Stimulated activated CD8-positive, alpha-beta memory T cell treated with anti-CD3 and anti-CD28 coated beads, Interleukin-15, amount 100 ng/mL, for 1 hour (primary cell): ENCODE measurements at regions not wholly inside any gene's neighbourhood (a gene's known extent, or its start where the extent isn't known, plus 50 kb on each side); places are given as distances from the start of the nearest gene placed in this dataset.
A peak's percentile ranks its signal among the peaks of the same experiment; 100 is the strongest.
"Not testable (repeated sequence)": the region's sequence is repeated elsewhere in the genome, so short reads cannot be mapped to it uniquely, and the experiment has no call there.

Experiments
- DNase-seq: peaks from one replicate; pipeline ENCODE4 v3.0.0-alpha.2; 2020; ENCODE audit warnings: low read depth

- DNase-seq = no peak
These were observed 50.8 kb upstream of the ECHDC3 start for GRCh38 chr10:11691319-11691755.

GRCh38 chr10:11689945-11690736 is 52.0 kb upstream of the ECHDC3 start:
- DNase-seq = no peak

- DNase-seq = not testable (repeated sequence)
These were observed 53.8 kb upstream of the ECHDC3 start for GRCh38 chr10:11688448-11688795.

GRCh38 chr10:11687779-11688447 is 54.3 kb upstream of the ECHDC3 start:
- no peak for DNase-seq

GRCh38 chr10:11687357-11687771 is 54.8 kb upstream of the ECHDC3 start:
- no peak for DNase-seq

- DNase-seq = no peak
These were observed 56.4 kb upstream of the ECHDC3 start for GRCh38 chr10:11685787-11686218.

- DNase-seq = peak; percentile 31
These were observed 57.2 kb upstream of the ECHDC3 start for GRCh38 chr10:11684717-11685645.

GRCh38 chr10:11684341-11684716 is 57.9 kb upstream of the ECHDC3 start:
- DNase-seq = not testable (repeated sequence)

- no peak for DNase-seq
These were observed 58.5 kb upstream of the ECHDC3 start for GRCh38 chr10:11683529-11684320.

- DNase-seq = no peak
These were observed 59.3 kb upstream of the ECHDC3 start for GRCh38 chr10:11682851-11683250.

- no peak for DNase-seq
These were observed 59.9 kb upstream of the ECHDC3 start for GRCh38 chr10:11682267-11682683.

- no peak for DNase-seq
These were observed 61.7 kb upstream of the ECHDC3 start for GRCh38 chr10:11680496-11680895.

- no peak for DNase-seq
These were observed 62.2 kb upstream of the ECHDC3 start for GRCh38 chr10:11679946-11680345.

GRCh38 chr10:11678074-11678793 is 63.9 kb upstream of the ECHDC3 start:
- DNase-seq = no peak

GRCh38 chr10:11677480-11677879 is 64.7 kb upstream of the ECHDC3 start:
- DNase-seq = no peak

- DNase-seq = no peak
These were observed 62.2 kb upstream of the USP6NL start for GRCh38 chr10:11673346-11674280.

GRCh38 chr10:11672836-11673235 is 61.4 kb upstream of the USP6NL start:
- no peak for DNase-seq

- no peak for DNase-seq
These were observed 58.9 kb upstream of the USP6NL start for GRCh38 chr10:11670381-11670780.

GRCh38 chr10:11668847-11669610 is 57.6 kb upstream of the USP6NL start:
- DNase-seq = no peak
